ENCODE measurements at regions not wholly inside any gene's neighbourhood (a gene's known extent, or its start where the extent isn't known, plus 50 kb on each side); places are given as distances from the start of the nearest gene placed in this dataset.
A peak's percentile ranks its signal among the peaks of the same experiment; 100 is the strongest.

DNA sequence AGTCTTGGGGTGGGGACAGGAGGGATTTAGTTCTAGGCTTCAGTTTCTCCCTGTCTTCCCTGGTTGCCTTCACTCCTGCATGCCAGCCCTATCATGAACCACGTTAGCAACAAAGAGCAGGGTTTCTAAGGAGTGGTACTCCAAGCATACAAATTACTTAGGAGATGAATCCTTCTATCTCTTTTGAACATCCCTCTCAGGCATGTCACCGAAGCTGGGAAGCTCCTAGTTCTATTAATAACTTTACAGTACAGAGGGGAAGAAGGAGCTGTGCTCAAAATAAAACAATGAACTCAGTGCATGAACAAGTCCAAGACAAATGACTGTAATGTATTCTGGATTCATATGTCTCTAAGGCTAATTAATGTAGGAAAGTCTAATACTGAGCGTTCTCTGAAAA is 450.6 kb upstream of the RASGEF1B start:
- no peak for ATAC-seq

- no peak for ATAC-seq
These were observed 450.0 kb upstream of the RASGEF1B start for GRCh38 chr4:81921751-81922159.

DNA sequence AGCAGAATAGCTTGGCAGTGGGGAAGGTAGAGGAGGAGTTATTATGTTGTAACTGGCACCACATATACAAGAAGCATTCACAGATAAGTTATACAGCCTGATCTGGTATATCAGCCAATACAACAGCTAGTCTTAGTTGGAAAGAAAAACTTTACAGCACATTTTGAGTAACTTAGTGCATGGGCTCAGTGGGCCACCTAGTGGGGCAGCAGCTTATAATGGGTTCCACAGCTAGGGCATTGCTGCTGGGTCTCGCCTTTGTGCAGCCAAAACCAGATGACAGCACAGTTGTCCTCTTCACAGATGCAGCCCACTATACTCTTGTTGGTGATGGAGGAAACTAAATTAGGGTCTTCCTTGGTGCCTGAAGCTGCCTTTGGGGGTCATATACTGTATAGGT is 448.1 kb upstream of the RASGEF1B start:
- no peak for ATAC-seq

DNA sequence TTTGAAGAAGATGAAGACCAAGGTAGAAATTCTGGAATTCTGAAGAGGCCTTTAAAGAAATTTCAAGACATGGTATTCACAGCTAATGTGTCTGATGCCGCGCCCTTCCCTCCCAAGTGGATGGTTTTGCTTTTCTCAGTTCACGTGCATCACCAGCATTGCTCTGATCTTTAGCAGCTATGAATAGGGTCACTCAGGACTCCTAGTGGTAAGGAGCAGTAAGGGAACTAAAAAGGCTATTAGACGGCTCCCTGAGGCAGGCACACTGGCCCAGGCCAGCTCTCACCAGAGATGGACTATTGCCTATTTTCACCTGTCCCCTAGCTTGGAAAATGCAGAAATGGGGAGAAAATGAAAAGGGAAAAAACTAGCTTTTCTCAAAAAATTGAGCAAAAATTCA is 447.5 kb upstream of the RASGEF1B start:
- peak in 1 of 2 donors; percentile 56 for ATAC-seq

- no peak for ATAC-seq
These were observed 443.7 kb upstream of the RASGEF1B start for GRCh38 chr4:81915430-81915829.

DNA sequence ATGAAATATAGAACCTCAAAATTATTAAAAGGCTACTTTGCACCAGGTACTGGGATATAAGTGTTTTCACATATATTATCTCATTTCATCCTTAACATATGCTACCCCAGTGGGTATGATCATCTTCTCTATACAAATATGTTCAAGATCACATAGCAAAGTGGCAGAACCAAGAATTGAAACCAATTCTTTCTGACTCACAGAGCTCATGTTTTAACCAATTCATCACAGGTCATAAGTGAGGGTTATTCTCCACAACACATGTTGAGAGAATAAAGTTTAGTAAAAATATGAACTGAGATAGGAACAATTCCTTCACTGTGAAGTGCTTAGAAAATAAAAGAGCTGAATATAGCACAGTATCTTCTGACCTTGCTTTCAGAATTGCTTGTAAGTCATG is 442.9 kb upstream of the RASGEF1B start:
- no peak for ATAC-seq

GRCh38 chr4:81913427-81913879 is 441.7 kb upstream of the RASGEF1B start:
- peak; percentile 17 to 33 for ATAC-seq

DNA sequence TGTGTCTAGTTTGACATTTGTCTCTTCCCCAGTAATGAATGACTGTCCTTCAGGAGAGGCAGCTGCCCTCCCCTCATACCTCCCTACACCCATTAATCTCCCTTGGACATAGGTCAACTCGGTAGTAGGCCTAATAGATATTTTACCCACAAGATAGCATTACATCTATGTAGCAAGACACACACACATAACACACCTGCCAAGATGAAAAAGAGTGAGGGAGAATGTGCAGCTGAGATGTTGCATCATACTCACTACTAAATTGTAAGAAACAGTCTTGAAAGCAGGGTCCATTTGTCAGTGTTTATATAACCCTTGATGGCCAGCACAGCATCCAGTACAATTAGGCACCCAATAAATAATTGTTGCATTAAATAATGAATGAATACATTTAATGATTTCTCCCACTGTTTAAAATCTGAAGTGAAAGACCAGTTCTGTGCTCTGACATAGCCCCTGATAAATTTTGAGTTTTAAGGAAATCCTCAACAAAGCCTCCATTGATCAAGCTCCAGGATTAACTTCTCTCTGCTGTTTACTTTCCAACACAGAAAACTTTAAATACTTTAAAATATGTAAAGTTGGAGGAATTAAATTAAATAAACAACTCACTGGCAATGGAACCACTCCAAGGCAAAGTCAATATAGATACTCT is 440.8 kb upstream of the RASGEF1B start:
- ATAC-seq, result no peak

- no peak for ATAC-seq
These were observed 435.2 kb upstream of the RASGEF1B start for GRCh38 chr4:81906905-81907304.

GRCh38 chr4:81905971-81906370 is 434.3 kb upstream of the RASGEF1B start:
- no peak for ATAC-seq

DNA sequence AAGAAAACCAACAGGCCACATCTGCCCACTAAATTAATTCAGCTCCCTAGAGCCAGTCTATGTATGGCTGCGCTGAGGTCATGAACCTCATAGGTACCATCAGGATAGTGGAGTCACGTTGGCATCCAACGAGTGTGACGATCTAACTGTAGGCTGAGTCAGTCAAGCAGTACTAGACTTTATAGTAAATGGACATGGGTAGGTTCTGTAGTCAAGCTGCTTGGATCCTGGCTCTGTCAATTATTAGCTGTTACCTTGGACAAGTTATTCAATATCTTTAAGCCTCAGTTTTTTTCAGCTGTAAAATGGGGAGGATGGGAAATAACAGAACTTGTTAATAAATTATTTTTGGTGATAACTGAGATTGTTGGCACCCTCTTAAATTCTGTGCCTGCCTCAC is 432.4 kb upstream of the RASGEF1B start:
- ATAC-seq, result no peak

DNA sequence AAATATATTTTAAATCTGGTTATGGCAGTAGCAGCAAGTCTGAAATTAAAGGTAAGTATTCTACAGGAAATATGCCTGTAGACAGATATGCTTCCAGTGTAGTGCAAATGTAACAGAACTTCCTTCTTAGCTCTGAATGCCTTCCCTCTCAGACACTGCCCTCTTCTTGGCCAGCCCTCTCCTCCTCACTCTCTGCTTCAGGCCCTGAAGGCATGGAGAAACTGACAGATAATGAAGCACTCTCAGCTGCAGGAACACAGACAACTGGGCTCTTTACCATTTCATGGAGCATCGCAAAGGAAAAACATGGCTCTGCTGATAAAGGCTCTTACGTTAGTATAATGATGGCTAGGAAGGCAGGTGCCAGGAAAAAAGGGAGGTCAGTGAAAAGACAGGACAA is 431.5 kb upstream of the RASGEF1B start:
- no peak for ATAC-seq

- ATAC-seq, result no peak
These were observed 427.3 kb upstream of the RASGEF1B start for GRCh38 chr4:81898862-81899504.

- no peak for ATAC-seq
These were observed 425.2 kb upstream of the RASGEF1B start for GRCh38 chr4:81896936-81897335.

GRCh38 chr4:81891005-81891996 is 419.6 kb upstream of the RASGEF1B start:
- no peak for ATAC-seq

GRCh38 chr4:81884986-81885385 is 413.3 kb upstream of the RASGEF1B start:
- no peak for ATAC-seq

GRCh38 chr4:81883530-81884450 is 412.1 kb upstream of the RASGEF1B start:
- ATAC-seq, result no peak

GRCh38 chr4:81883004-81883403 is 411.3 kb upstream of the RASGEF1B start:
- no peak for ATAC-seq

GRCh38 chr4:81881855-81882621 is 410.3 kb upstream of the RASGEF1B start:
- ATAC-seq, result no peak

DNA sequence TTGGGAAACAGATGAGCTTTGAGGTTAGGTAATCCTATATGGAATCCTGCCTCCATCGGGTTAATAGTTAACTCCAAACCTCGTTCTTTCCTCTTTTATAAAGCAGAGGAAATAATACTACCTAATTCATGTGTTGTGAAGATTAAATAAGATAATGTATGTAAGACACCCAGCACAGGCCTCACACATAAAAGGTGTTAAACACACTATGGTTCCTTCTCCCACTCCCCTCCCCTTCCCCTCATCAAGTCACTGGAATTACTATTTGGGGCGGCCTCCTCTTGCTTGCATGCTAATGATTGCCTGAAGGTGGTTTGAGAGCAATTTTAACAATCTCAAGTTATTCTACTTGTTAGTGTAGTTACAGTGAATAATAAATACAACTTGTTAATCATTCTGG is 404.4 kb upstream of the RASGEF1B start:
- ATAC-seq, result no peak
